KMS-11 (cell line): ENCODE measurements at regions not wholly inside any gene's neighbourhood (a gene's known extent, or its start where the extent isn't known, plus 50 kb on each side); places are given as distances from the start of the nearest gene placed in this dataset.

Experiments used
- H2AFZ ChIP-seq: fragments of 200-600 bp; sonication (generic); 2 replicates; pipeline ENCODE4 v1.6.1; 2016; ENCODE audit warnings: antibody characterized with exemption, mixed run types, low read depth
- H3K27ac ChIP-seq: fragments of 200-600 bp; sonication (generic); 2 replicates; pipeline ENCODE4 v1.6.1; 2016; ENCODE audit warnings: mild to moderate bottlenecking, mixed run types
- H3K27me3 ChIP-seq: fragments of 200-600 bp; sonication (generic); 2 replicates; pipeline ENCODE4 v1.6.1; 2017; ENCODE audit warnings: mild to moderate bottlenecking, low read depth, mixed run types, moderate library complexity; ENCODE audit not compliant: insufficient read depth
- H3K36me3 ChIP-seq: fragments of 200-600 bp; sonication (generic); 2 replicates; pipeline ENCODE4 v1.6.1; 2017; ENCODE audit warnings: mild to moderate bottlenecking, mixed run types; ENCODE audit not compliant: insufficient read depth
- H3K4me1 ChIP-seq: fragments of 200-600 bp; sonication (generic); 2 replicates; pipeline ENCODE4 v1.6.1; 2016; ENCODE audit warnings: mild to moderate bottlenecking, low read depth, mixed run types; ENCODE audit not compliant: poor library complexity, severe bottlenecking
- H3K4me2 ChIP-seq: fragments of 200-600 bp; sonication (generic); 2 replicates; pipeline ENCODE4 v1.7.0; 2016; ENCODE audit warnings: mild to moderate bottlenecking, mixed run types
- H3K4me3 ChIP-seq: fragments of 200-600 bp; sonication (generic); IDR thresholded peaks from 2 replicates; pipeline ENCODE4 v1.6.1; 2017; ENCODE audit warnings: low read depth, low read length, mixed read lengths; ENCODE audit not compliant: insufficient read depth
- H3K79me2 ChIP-seq: fragments of 200-600 bp; sonication (generic); 2 replicates; pipeline ENCODE4 v1.6.1; 2016; ENCODE audit warnings: low read depth, mixed run types; ENCODE audit not compliant: insufficient read depth
- H3K9ac ChIP-seq: fragments of 200-600 bp; sonication (generic); 2 replicates; pipeline ENCODE4 v1.6.1; 2016; ENCODE audit warnings: mild to moderate bottlenecking, mixed run types
- H4K20me1 ChIP-seq: fragments of 200-600 bp; sonication (generic); 2 replicates; pipeline ENCODE4 v1.6.1; 2016; ENCODE audit warnings: mild to moderate bottlenecking, mixed run types; ENCODE audit not compliant: insufficient read depth
- CTCF ChIP-seq: fragments of 200-600 bp; sonication (generic); conservative IDR thresholded peaks from 2 replicates; pipeline ENCODE4 v1.6.1; 2017; ENCODE audit warnings: low read depth, mild to moderate bottlenecking, antibody characterized with exemption, low read length, moderate library complexity, mixed read lengths

- no peak overlapping the region for H3K4me2 ChIP-seq
- no peak for TF ChIP-seq CTCF
- H3K4me1 ChIP-seq: no peaks in the 10 kb centered on the region
- no peaks in the 10 kb centered on the region for H3K27me3 ChIP-seq
- H3K79me2 ChIP-seq: no peaks in the 10 kb centered on the region
- H4K20me1 ChIP-seq: no peaks in the 10 kb centered on the region
- H3K9ac ChIP-seq: no peak overlapping the region
- no peak overlapping the region for H3K4me3 ChIP-seq
- H2AFZ ChIP-seq: no peak overlapping the region
- no peaks in the 10 kb centered on the region for H3K36me3 ChIP-seq
- no peak overlapping the region for H3K27ac ChIP-seq
These were observed 168.1 kb upstream of the NOVA1 start for GRCh38 chr14:26765768-26766520.

- Histone ChIP-seq H3K27ac (no peak overlapping the region), H3K36me3 (no peaks in the 10 kb centered on the region), H3K4me3 (no peak overlapping the region), H3K4me1 (no peaks in the 10 kb centered on the region), H3K9ac (no peak overlapping the region), H4K20me1 (no peaks in the 10 kb centered on the region), H2AFZ (no peak overlapping the region), H3K79me2 (no peaks in the 10 kb centered on the region), H3K4me2 (no peak overlapping the region), H3K27me3 (no peaks in the 10 kb centered on the region)
- no peak for TF ChIP-seq CTCF
These were observed 168.9 kb upstream of the NOVA1 start for GRCh38 chr14:26766726-26767125.

GRCh38 chr14:26773906-26774593, 176.2 kb upstream of the NOVA1 start:
- Histone ChIP-seq H2AFZ (no peak overlapping the region), H4K20me1 (no peaks in the 10 kb centered on the region), H3K36me3 (no peaks in the 10 kb centered on the region), H3K79me2 (no peaks in the 10 kb centered on the region), H3K27me3 (no peaks in the 10 kb centered on the region), H3K27ac (no peak overlapping the region), H3K4me2 (no peak overlapping the region), H3K9ac (no peak overlapping the region), H3K4me1 (no peaks in the 10 kb centered on the region), H3K4me3 (no peak overlapping the region)
- TF ChIP-seq CTCF: no peak

GRCh38 chr14:26775765-26776563, 178.1 kb upstream of the NOVA1 start:
- Histone ChIP-seq H2AFZ (no peak overlapping the region), H3K27me3 (no peaks in the 10 kb centered on the region), H3K4me2 (no peak overlapping the region), H3K4me1 (no peaks in the 10 kb centered on the region), H4K20me1 (no peaks in the 10 kb centered on the region), H3K27ac (no peak overlapping the region), H3K9ac (no peak overlapping the region), H3K36me3 (no peaks in the 10 kb centered on the region), H3K4me3 (no peak overlapping the region), H3K79me2 (no peaks in the 10 kb centered on the region)
- no peak for TF ChIP-seq CTCF
